Sciatic nerve (tissue), 2 donors: ENCODE measurements at regions not wholly inside any gene's neighbourhood (a gene's known extent, or its start where the extent isn't known, plus 50 kb on each side); places are given as distances from the start of the nearest gene placed in this dataset.
"Not testable (repeated sequence)": the region's sequence is repeated elsewhere in the genome, so short reads cannot be mapped to it uniquely, and the experiment has no call there.

Source experiments
- ATAC-seq: fragments of 200-7000 bp; cut with Tn5 transposase; one replicate; pipeline ENCODE4 v1.9.1; 2020; ENCODE audit warnings: mild to moderate bottlenecking, moderate library complexity
- DNase-seq: peaks from one replicate; pipeline ENCODE4 v3.0.0-alpha.2; 2020; ENCODE audit warnings: low spot score
- intact Hi-C: fragments of 100-400 bp; cut with DNase I; formaldehyde crosslinking; loops from one replicate; pipeline ENCODE4 v1.14.2; 2022
- donor health status: DM: no; HTN: no; CAD: no.
- donor health status: DM: no; HTN: no; CAD: no.

GRCh38 chr3:20503394-20504082, 317.5 kb upstream of the SGO1 start:
- intact Hi-C loops: no loop called here
- DNase-seq: no peak
- ATAC-seq: no peak

GRCh38 chr3:20490996-20491395, 305.0 kb upstream of the SGO1 start:
- no peak for ATAC-seq
- intact Hi-C loops: no loop called here
- no peak for DNase-seq

- intact Hi-C loops: no loop called here
- DNase-seq: no peak
- ATAC-seq: no peak
Observed at GRCh38 chr3:20488151-20488550, 302.1 kb upstream of the SGO1 start.

GRCh38 chr3:20484126-20484525, 298.1 kb upstream of the SGO1 start:
- no peak for DNase-seq
- ATAC-seq: no peak
- intact Hi-C loops: no loop called here

GRCh38 chr3:20482350-20482749, 296.3 kb upstream of the SGO1 start:
- intact Hi-C loops: no loop called here
- no peak for ATAC-seq
- no peak for DNase-seq

- no peak for ATAC-seq
- intact Hi-C loops: no loop called here
- no peak for DNase-seq
Observed at GRCh38 chr3:20480786-20481365, 294.9 kb upstream of the SGO1 start.

- ATAC-seq (no peak), DNase-seq (no peak)
- intact Hi-C loops: no loop called here
Observed at GRCh38 chr3:20478436-20478835, 292.4 kb upstream of the SGO1 start.

- intact Hi-C loops, DNase-seq, ATAC-seq: not testable (repeated sequence)
Observed at GRCh38 chr3:20464237-20464636, 278.2 kb upstream of the SGO1 start.

GRCh38 chr3:20462723-20463122, 276.7 kb upstream of the SGO1 start:
- DNase-seq (no peak), ATAC-seq (no peak)
- intact Hi-C loops: no loop called here

GRCh38 chr3:20462226-20462625, 276.2 kb upstream of the SGO1 start:
- intact Hi-C loops: no loop called here
- DNase-seq: no peak
- ATAC-seq: no peak

GRCh38 chr3:20458994-20459716, 273.1 kb upstream of the SGO1 start:
- intact Hi-C loops: no loop called here
- DNase-seq (no peak), ATAC-seq (no peak)

- intact Hi-C loops: no loop called here
- no peak for DNase-seq
- no peak for ATAC-seq
Observed at GRCh38 chr3:20456511-20456910, 270.5 kb upstream of the SGO1 start.

- DNase-seq: no peak
- ATAC-seq: no peak
- intact Hi-C loops: no loop called here
Observed at GRCh38 chr3:20451170-20451569, 265.2 kb upstream of the SGO1 start.

GRCh38 chr3:20450611-20451010, 264.6 kb upstream of the SGO1 start:
- intact Hi-C loops: no loop called here
- ATAC-seq: no peak
- DNase-seq: no peak

GRCh38 chr3:20442846-20443245, 256.8 kb upstream of the SGO1 start:
- intact Hi-C loops: no loop called here
- ATAC-seq: no peak
- DNase-seq: no peak

GRCh38 chr3:20427268-20427667, 241.3 kb upstream of the SGO1 start:
- intact Hi-C loops, DNase-seq, ATAC-seq: not testable (repeated sequence)

- ATAC-seq (no peak), DNase-seq (no peak)
- intact Hi-C loops: no loop called here
Observed at GRCh38 chr3:20425138-20425537, 239.1 kb upstream of the SGO1 start.

GRCh38 chr3:20424086-20424485, 238.1 kb upstream of the SGO1 start:
- intact Hi-C loops: no loop called here
- no peak for DNase-seq
- no peak for ATAC-seq

GRCh38 chr3:20422391-20422790, 236.4 kb upstream of the SGO1 start:
- ATAC-seq (no peak), DNase-seq (no peak)
- intact Hi-C loops: no loop called here

- no peak for ATAC-seq
- DNase-seq: no peak
- intact Hi-C loops: no loop called here
Observed at GRCh38 chr3:20417388-20418108, 231.5 kb upstream of the SGO1 start.
